Gastroesophageal sphincter (tissue), 4 donors: ENCODE measurements at regions not wholly inside any gene's neighbourhood (a gene's known extent, or its start where the extent isn't known, plus 50 kb on each side); places are given as distances from the start of the nearest gene placed in this dataset.

Source experiments
- ATAC-seq: fragments of 150-250 bp; one replicate; pipeline ENCODE4 v1.9.1; 2016; ENCODE audit warnings: mild to moderate bottlenecking, moderate library complexity
- H3K27ac ChIP-seq, 4 donors: fragments of 200-600 bp; sonication (generic) in 3 of 4; 1 replicate in 3 of 4; 2 replicates in 1 of 4; pipeline ENCODE4 v1.5.1; 2016 to 2019
- H3K27me3 ChIP-seq: fragments of 200-600 bp; sonication (generic); one replicate; pipeline ENCODE4 v1.5.1; 2019
- H3K36me3 ChIP-seq, 2 donors: fragments of 200-600 bp; sonication (generic); one replicate each; pipeline ENCODE4 v1.5.1; 2019; ENCODE audit warnings: control low read depth in 1 of 2
- H3K4me1 ChIP-seq, 3 donors: fragments of 200-600 bp; sonication (generic); 1 replicate in 2 of 3; 2 replicates in 1 of 3; pipeline ENCODE4 v1.5.1; 2016 to 2019; ENCODE audit warnings: control low read depth in 2 of 3
- H3K4me3 ChIP-seq, 2 donors: fragments of 200-600 bp; sonication (generic); one replicate each; pipeline ENCODE4 v1.5.1; 2019; ENCODE audit warnings: mild to moderate bottlenecking in 1 of 2, moderate library complexity in 1 of 2
- H3K9me3 ChIP-seq, 3 donors: fragments of 200-600 bp; sonication (generic); one replicate each; pipeline ENCODE4 v1.5.1; 2017 to 2019; ENCODE audit warnings: control low read depth in 2 of 3
- CTCF ChIP-seq, 4 experiments: fragments of 200-600 bp in 2 of 4; fragments of 450-650 bp in 2 of 4; sonication (generic) in 1 of 4; IDR thresholded peaks; one replicate each; pipeline ENCODE4 v1.5.1; 2017 to 2019; ENCODE audit warnings: antibody characterized with exemption in 4 of 4, mild to moderate bottlenecking in 2 of 4, moderate library complexity in 2 of 4
- EP300 ChIP-seq: sonication (generic); formaldehyde crosslinking; IDR thresholded peaks from one replicate; pipeline ENCODE4 v1.6.1; 2017; ENCODE audit warnings: antibody characterized with exemption, mild to moderate bottlenecking
- POLR2A ChIP-seq, 2 donors: fragments of 450-650 bp; IDR thresholded peaks; one replicate each; pipeline ENCODE4 v1.6.1; 2017; ENCODE audit warnings: antibody characterized with exemption in 2 of 2, mild to moderate bottlenecking in 2 of 2, moderate library complexity in 1 of 2
- POLR2AphosphoS5 ChIP-seq: sonication (generic); formaldehyde crosslinking; IDR thresholded peaks from one replicate; pipeline ENCODE4 v1.6.1; 2017; ENCODE audit warnings: antibody characterized with exemption
- whole genome bisulfite sequencing, 2 donors: methylation state at CpG; one replicate each; pipeline ENCODE4 v1.1.5; 2018; ENCODE audit warnings: low coverage in 1 of 2; 5-methylcytosine and 5-hydroxymethylcytosine counted together

GRCh38 chr20:40916276-40916675 lies 112.3 kb upstream of the TOP1 start:
- H3K27me3 ChIP-seq = peaks cover 7% of the 10 kb centered on the region
- WGBS, 2 donors = 17 to 36% methylated on average over 1 of the region's 1 CpG
- no peak overlapping the region for H3K4me3 ChIP-seq
- TF ChIP-seq POLR2AphosphoS5 (no peak), POLR2A (IDR thresholded peaks at IDR 0.05) (no peak), CTCF (IDR thresholded peaks at IDR 0.05) (no peak), EP300 (no peak)
- H3K36me3 ChIP-seq = no peaks in the 10 kb centered on the region
- H3K4me1 ChIP-seq = no peaks in the 10 kb centered on the region
- no peak for ATAC-seq
- H3K9me3 ChIP-seq = peaks cover 0 to 5% (median 0%) of the 10 kb centered on the region in 3 donors
- H3K27ac ChIP-seq = no peak overlapping the region

- ATAC-seq = no peak
- H3K36me3 ChIP-seq = no peaks in the 10 kb centered on the region
- no peaks in the 10 kb centered on the region for H3K4me1 ChIP-seq
- peaks cover 0 to 5% (median 0%) of the 10 kb centered on the region in 3 donors for H3K9me3 ChIP-seq
- WGBS, 2 donors = 33 to 65% methylated on average over 1 to 2 of the region's 2 CpGs
- TF ChIP-seq POLR2A (IDR thresholded peaks at IDR 0.05) (no peak), POLR2AphosphoS5 (no peak), EP300 (no peak), CTCF (IDR thresholded peaks at IDR 0.05) (no peak)
- no peaks in the 10 kb centered on the region for H3K27me3 ChIP-seq
- H3K27ac ChIP-seq = no peak overlapping the region
- no peak overlapping the region for H3K4me3 ChIP-seq
These were observed 108.3 kb upstream of the TOP1 start for GRCh38 chr20:40920291-40920690.

- Histone ChIP-seq H3K27me3 (peaks cover 4% of the 10 kb centered on the region), H3K27ac (no peak overlapping the region), H3K9me3 (peaks cover 0 to 5% (median 0%) of the 10 kb centered on the region in 3 donors), H3K4me1 (no peaks in the 10 kb centered on the region), H3K36me3 (no peaks in the 10 kb centered on the region), H3K4me3 (no peak overlapping the region)
- no peak for TF ChIP-seq POLR2AphosphoS5
- no peak for TF ChIP-seq CTCF (IDR thresholded peaks at IDR 0.05)
- no peak for TF ChIP-seq EP300
- no peak for TF ChIP-seq POLR2A (IDR thresholded peaks at IDR 0.05)
- ATAC-seq = no peak
- WGBS, 2 donors = 64 to 96% methylated on average over 3 of the region's 3 CpGs
These were observed 105.8 kb upstream of the TOP1 start for GRCh38 chr20:40922865-40923264.

GRCh38 chr20:40925829-40926510 lies 102.7 kb upstream of the TOP1 start:
- H3K27me3 ChIP-seq = peaks cover 4% of the 10 kb centered on the region
- H3K4me3 ChIP-seq = no peak overlapping the region
- WGBS, 2 donors = 56 to 74% methylated on average over 3 to 4 of the region's 4 CpGs
- H3K36me3 ChIP-seq = no peaks in the 10 kb centered on the region
- TF ChIP-seq POLR2AphosphoS5 (no peak), CTCF (IDR thresholded peaks at IDR 0.05) (no peak), POLR2A (IDR thresholded peaks at IDR 0.05) (no peak)
- peaks cover 0 to 5% (median 0%) of the 10 kb centered on the region in 3 donors for H3K9me3 ChIP-seq
- no peak overlapping the region for H3K27ac ChIP-seq
- no peak for ATAC-seq
- H3K4me1 ChIP-seq = no peaks in the 10 kb centered on the region

GRCh38 chr20:40926928-40927327 lies 101.7 kb upstream of the TOP1 start:
- WGBS, 2 donors = 69 to 89% methylated on average over 2 of the region's 2 CpGs
- Histone ChIP-seq H3K27me3 (peaks cover 4% of the 10 kb centered on the region), H3K9me3 (no peaks in the 10 kb centered on the region), H3K4me1 (no peaks in the 10 kb centered on the region), H3K27ac (no peak overlapping the region), H3K4me3 (no peak overlapping the region), H3K36me3 (no peaks in the 10 kb centered on the region)
- TF ChIP-seq POLR2AphosphoS5 (no peak), EP300 (no peak), POLR2A (IDR thresholded peaks at IDR 0.05) (no peak), CTCF (IDR thresholded peaks at IDR 0.05) (no peak)
- ATAC-seq = no peak
